Astrocyte (in vitro differentiated cells and primary cell): ENCODE measurements at regions not wholly inside any gene's neighbourhood (a gene's known extent, or its start where the extent isn't known, plus 50 kb on each side); places are given as distances from the start of the nearest gene placed in this dataset.

Experiments
- DNase-seq: peaks from one replicate; pipeline ENCODE4 v3.0.0-alpha.2; 2010; ENCODE audit warnings: low read depth
- FAIRE-seq: peaks from 2 replicates; lab custom pipeline; 2011; peaks lifted over from hg19 to GRCh38; lab: Jason Lieb, UNC
- H2AFZ ChIP-seq: 2 replicates; pipeline ENCODE4 v1.6.0; 2012; ENCODE audit warnings: low read depth, low read length, inconsistent platforms
- H3K27ac ChIP-seq: 2 replicates; pipeline ENCODE4 v1.5.1; 2011; ENCODE audit warnings: low read depth, low read length, inconsistent platforms
- H3K27me3 ChIP-seq: 2 replicates; pipeline ENCODE4 v1.6.0; 2011; ENCODE audit warnings: low read length, inconsistent platforms; ENCODE audit not compliant: insufficient read depth
- H3K36me3 ChIP-seq: 2 replicates; pipeline ENCODE4 v1.5.1; 2011; ENCODE audit warnings: low read length, inconsistent platforms; ENCODE audit not compliant: insufficient read depth
- H3K4me1 ChIP-seq: 2 replicates; pipeline ENCODE4 v1.5.1; 2011; ENCODE audit warnings: low read length, inconsistent platforms; ENCODE audit not compliant: insufficient read depth
- H3K4me2 ChIP-seq: 2 replicates; pipeline ENCODE4 v1.6.0; 2012; ENCODE audit warnings: low read length, inconsistent platforms
- H3K4me3 ChIP-seq: 2 replicates; pipeline ENCODE4 v1.5.1; 2011; ENCODE audit warnings: low read depth, mild to moderate bottlenecking, low read length, inconsistent platforms; ENCODE audit not compliant: insufficient read depth
- H3K79me2 ChIP-seq: 2 replicates; pipeline ENCODE4 v1.6.0; 2012; ENCODE audit warnings: mild to moderate bottlenecking, low read length, inconsistent platforms; ENCODE audit not compliant: insufficient read depth
- H3K9ac ChIP-seq: 2 replicates; pipeline ENCODE4 v1.6.0; 2012; ENCODE audit warnings: mild to moderate bottlenecking, low read length, inconsistent platforms
- H3K9me3 ChIP-seq: 2 replicates; pipeline ENCODE4 v1.5.1; 2012; ENCODE audit warnings: low read depth, mild to moderate bottlenecking, low read length, inconsistent platforms; ENCODE audit not compliant: insufficient read depth
- H4K20me1 ChIP-seq: 2 replicates; pipeline ENCODE4 v1.6.0; 2012; ENCODE audit warnings: low read length, inconsistent platforms; ENCODE audit not compliant: insufficient read depth
- H3K27ac Mint-ChIP-seq: one replicate; pipeline ENCODE4 v1.8.0; 2021; ENCODE audit warnings: mild to moderate bottlenecking, mixed read lengths; ENCODE audit not compliant: unreplicated experiment
- H3K27me3 Mint-ChIP-seq: one replicate; pipeline ENCODE4 v1.8.0; 2021; ENCODE audit warnings: low read depth, mixed read lengths; ENCODE audit not compliant: unreplicated experiment
- H3K36me3 Mint-ChIP-seq: one replicate; pipeline ENCODE4 v1.8.0; 2021; ENCODE audit warnings: low read depth, mixed read lengths; ENCODE audit not compliant: unreplicated experiment
- H3K4me1 Mint-ChIP-seq: one replicate; pipeline ENCODE4 v1.8.0; 2021; ENCODE audit warnings: low read depth, mixed read lengths; ENCODE audit not compliant: unreplicated experiment
- H3K4me3 Mint-ChIP-seq: one replicate; pipeline ENCODE4 v1.8.0; 2021; ENCODE audit warnings: mild to moderate bottlenecking, moderate library complexity, mixed read lengths; ENCODE audit not compliant: unreplicated experiment
- H3K9me3 Mint-ChIP-seq: one replicate; pipeline ENCODE4 v1.8.0; 2021; ENCODE audit warnings: mild to moderate bottlenecking, mixed read lengths; ENCODE audit not compliant: unreplicated experiment
- EZH2 ChIP-seq: IDR thresholded peaks from 2 replicates; pipeline ENCODE4 v1.6.1; 2012; ENCODE audit warnings: mild to moderate bottlenecking, low read length, inconsistent platforms; ENCODE audit not compliant: insufficient read depth
- TF ChIP-seq, protein P1 (sequence below): IDR thresholded peaks from 2 replicates; pipeline ENCODE4 v1.5.1; 2011; ENCODE audit warnings: low read depth, mild to moderate bottlenecking, inconsistent platforms, low read length, moderate library complexity; ENCODE audit not compliant: insufficient read depth

DNA sequence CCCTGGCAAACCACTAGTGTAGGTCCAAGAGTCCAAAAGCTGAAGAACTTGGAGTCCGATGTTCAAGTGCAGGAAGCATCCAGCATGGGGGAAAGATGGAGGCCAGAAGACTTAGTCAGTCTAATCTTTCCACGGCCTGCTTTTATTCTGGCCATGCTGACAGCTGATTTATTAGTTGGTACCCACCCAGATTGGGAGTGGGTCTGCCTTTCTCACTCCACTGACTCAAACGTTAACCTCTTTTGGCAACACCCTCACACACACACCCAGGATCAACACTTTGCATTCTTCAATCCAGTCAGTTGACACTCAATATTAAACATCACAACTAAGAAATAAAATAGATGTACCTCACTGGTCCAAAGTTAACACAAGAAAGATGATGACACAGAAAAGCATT lies 134.8 kb upstream of the GABRA2 start:
- Histone ChIP-seq H2AFZ (no peak overlapping the region), H4K20me1 (no peaks in the 10 kb centered on the region), H3K27ac (no peak overlapping the region), H3K9ac (no peak overlapping the region), H3K36me3 (no peaks in the 10 kb centered on the region), H3K9me3 (no peaks in the 10 kb centered on the region), H3K4me3 (no peak overlapping the region), H3K4me1 (no peaks in the 10 kb centered on the region), H3K79me2 (no peaks in the 10 kb centered on the region), H3K27me3 (no peaks in the 10 kb centered on the region), H3K4me2 (no peak overlapping the region)
- TF ChIP-seq, protein P1, sequence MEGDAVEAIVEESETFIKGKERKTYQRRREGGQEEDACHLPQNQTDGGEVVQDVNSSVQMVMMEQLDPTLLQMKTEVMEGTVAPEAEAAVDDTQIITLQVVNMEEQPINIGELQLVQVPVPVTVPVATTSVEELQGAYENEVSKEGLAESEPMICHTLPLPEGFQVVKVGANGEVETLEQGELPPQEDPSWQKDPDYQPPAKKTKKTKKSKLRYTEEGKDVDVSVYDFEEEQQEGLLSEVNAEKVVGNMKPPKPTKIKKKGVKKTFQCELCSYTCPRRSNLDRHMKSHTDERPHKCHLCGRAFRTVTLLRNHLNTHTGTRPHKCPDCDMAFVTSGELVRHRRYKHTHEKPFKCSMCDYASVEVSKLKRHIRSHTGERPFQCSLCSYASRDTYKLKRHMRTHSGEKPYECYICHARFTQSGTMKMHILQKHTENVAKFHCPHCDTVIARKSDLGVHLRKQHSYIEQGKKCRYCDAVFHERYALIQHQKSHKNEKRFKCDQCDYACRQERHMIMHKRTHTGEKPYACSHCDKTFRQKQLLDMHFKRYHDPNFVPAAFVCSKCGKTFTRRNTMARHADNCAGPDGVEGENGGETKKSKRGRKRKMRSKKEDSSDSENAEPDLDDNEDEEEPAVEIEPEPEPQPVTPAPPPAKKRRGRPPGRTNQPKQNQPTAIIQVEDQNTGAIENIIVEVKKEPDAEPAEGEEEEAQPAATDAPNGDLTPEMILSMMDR, result no peak
- no peak for TF ChIP-seq EZH2
- H3K36me3 Mint-ChIP-seq, result no peaks in the 10 kb centered on the region
- FAIRE-seq (no peak), DNase-seq (no peak)
- H3K4me1 Mint-ChIP-seq, result no peaks in the 10 kb centered on the region
- no peak overlapping the region for H3K27ac Mint-ChIP-seq
- peaks cover 2% of the 10 kb centered on the region for H3K9me3 Mint-ChIP-seq
- no peaks in the 10 kb centered on the region for H3K27me3 Mint-ChIP-seq
- no peak overlapping the region for H3K4me3 Mint-ChIP-seq

DNA sequence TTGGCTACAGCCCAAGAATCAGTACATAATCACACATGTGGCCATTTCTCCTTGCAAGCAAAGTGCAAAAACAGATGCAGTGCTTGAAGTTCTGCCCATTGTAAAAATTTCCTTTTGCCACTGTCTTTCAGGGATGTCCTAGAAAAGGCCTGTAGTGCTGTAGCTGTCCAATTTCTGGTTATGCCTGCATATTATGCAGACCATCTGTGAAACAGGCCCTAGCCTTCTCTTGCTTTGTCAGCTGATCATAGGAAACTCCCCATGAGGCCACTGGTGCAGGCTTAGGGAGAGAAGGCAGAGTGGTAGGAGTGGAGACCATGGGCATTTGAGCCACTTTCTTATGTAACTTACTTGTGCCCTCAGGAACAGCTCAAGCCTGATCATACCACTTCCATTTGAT lies 130.4 kb upstream of the GABRA2 start:
- Histone ChIP-seq H3K27ac (no peak overlapping the region), H2AFZ (no peak overlapping the region), H3K4me2 (no peak overlapping the region), H3K9ac (no peak overlapping the region), H3K4me3 (no peak overlapping the region), H3K36me3 (no peaks in the 10 kb centered on the region), H3K4me1 (no peaks in the 10 kb centered on the region), H3K27me3 (no peaks in the 10 kb centered on the region), H4K20me1 (no peaks in the 10 kb centered on the region), H3K9me3 (no peaks in the 10 kb centered on the region), H3K79me2 (no peaks in the 10 kb centered on the region)
- H3K4me3 Mint-ChIP-seq, result no peak overlapping the region
- no peaks in the 10 kb centered on the region for H3K27me3 Mint-ChIP-seq
- H3K4me1 Mint-ChIP-seq, result no peaks in the 10 kb centered on the region
- FAIRE-seq (no peak), DNase-seq (no peak)
- no peak overlapping the region for H3K27ac Mint-ChIP-seq
- peaks cover 2% of the 10 kb centered on the region for H3K9me3 Mint-ChIP-seq
- TF ChIP-seq EZH2, result no peak
- TF ChIP-seq, protein P1, result no peak
- H3K36me3 Mint-ChIP-seq, result no peaks in the 10 kb centered on the region

DNA sequence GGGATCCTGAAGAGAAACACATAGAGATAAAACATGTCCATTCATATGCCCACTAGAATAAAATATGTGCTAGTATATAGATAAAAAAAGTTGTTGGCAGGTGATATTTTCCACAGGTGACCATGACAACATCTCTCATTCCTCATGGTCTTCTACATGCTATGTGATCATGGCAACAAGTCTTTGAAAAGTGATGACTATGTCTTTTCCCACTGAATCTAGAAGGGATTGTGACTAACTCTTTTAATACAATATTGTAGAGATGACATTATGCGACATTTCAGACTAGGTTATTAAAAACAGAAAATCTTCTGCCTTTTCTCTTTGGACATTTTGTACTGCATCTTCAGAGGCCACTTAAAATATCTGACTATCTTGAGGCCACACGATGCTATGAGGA lies 126.0 kb upstream of the GABRA2 start:
- Histone ChIP-seq H4K20me1 (no peaks in the 10 kb centered on the region), H3K27ac (no peak overlapping the region)
- TF ChIP-seq, protein P1, result no peak
- TF ChIP-seq EZH2, result no peak

More for the DNA sequence above, 126.0 kb upstream of the GABRA2 start:
- H3K4me3 Mint-ChIP-seq, result no peak overlapping the region
- no peak overlapping the region for H3K27ac Mint-ChIP-seq
- Histone ChIP-seq H3K4me3 (no peak overlapping the region), H3K4me1 (no peaks in the 10 kb centered on the region), H2AFZ (no peak overlapping the region), H3K36me3 (no peaks in the 10 kb centered on the region), H3K9me3 (no peaks in the 10 kb centered on the region), H3K27me3 (no peaks in the 10 kb centered on the region), H3K9ac (no peak overlapping the region), H3K79me2 (no peaks in the 10 kb centered on the region), H3K4me2 (no peak overlapping the region)
- no peaks in the 10 kb centered on the region for H3K27me3 Mint-ChIP-seq
- FAIRE-seq (no peak), DNase-seq (no peak)
- no peaks in the 10 kb centered on the region for H3K4me1 Mint-ChIP-seq
- no peaks in the 10 kb centered on the region for H3K36me3 Mint-ChIP-seq
- no peaks in the 10 kb centered on the region for H3K9me3 Mint-ChIP-seq
